Mesothelial cell of epicardium (in vitro differentiated cells): ENCODE measurements at regions not wholly inside any gene's neighbourhood (a gene's known extent, or its start where the extent isn't known, plus 50 kb on each side); places are given as distances from the start of the nearest gene placed in this dataset.

Experiments used
- DNase-seq, 2 experiments: peaks; one replicate each; pipeline ENCODE4 v3.0.0; 2021; ENCODE audit warnings: low spot score in 2 of 2; ENCODE audit not compliant: unreplicated experiment in 2 of 2
- H3K27ac Mint-ChIP-seq: 2 replicates; pipeline ENCODE4 v1.8.0; 2021; ENCODE audit warnings: mixed read lengths
- H3K27me3 Mint-ChIP-seq: 2 replicates; pipeline ENCODE4 v1.8.0; 2021; ENCODE audit warnings: low read depth, mixed read lengths
- H3K36me3 Mint-ChIP-seq: 2 replicates; pipeline ENCODE4 v1.8.0; 2021; ENCODE audit warnings: mixed read lengths
- H3K4me1 Mint-ChIP-seq: 2 replicates; pipeline ENCODE4 v1.8.0; 2021; ENCODE audit warnings: mixed read lengths
- H3K4me3 Mint-ChIP-seq: 2 replicates; pipeline ENCODE4 v1.8.0; 2021; ENCODE audit warnings: mild to moderate bottlenecking, moderate library complexity, mixed read lengths
- H3K9me3 Mint-ChIP-seq: 2 replicates; pipeline ENCODE4 v1.8.0; 2021; ENCODE audit warnings: mixed read lengths
- CTCF ChIP-seq: fragments of 200-600 bp; sonication (generic); IDR thresholded peaks from one replicate; pipeline ENCODE4 v1.5.0; 2021; ENCODE audit warnings: antibody characterized with exemption; ENCODE audit not compliant: unreplicated experiment

GRCh38 chr10:117886766-117887165, 160.0 kb downstream of the RAB11FIP2 start:
- H3K4me1 Mint-ChIP-seq: peaks cover 2% of the 10 kb centered on the region
- H3K4me3 Mint-ChIP-seq: no peak overlapping the region
- no peak for DNase-seq
- H3K27ac Mint-ChIP-seq: no peak overlapping the region
- no peaks in the 10 kb centered on the region for H3K9me3 Mint-ChIP-seq
- TF ChIP-seq CTCF: no peak
- H3K36me3 Mint-ChIP-seq: no peaks in the 10 kb centered on the region
- peaks cover 20% of the 10 kb centered on the region for H3K27me3 Mint-ChIP-seq

- TF ChIP-seq CTCF: no peak
- Mint-ChIP-seq H3K4me1 (peaks cover 4% of the 10 kb centered on the region), H3K9me3 (no peaks in the 10 kb centered on the region), H3K4me3 (no peak overlapping the region), H3K27me3 (peaks cover 33% of the 10 kb centered on the region), H3K36me3 (no peaks in the 10 kb centered on the region), H3K27ac (no peak overlapping the region)
- no peak for DNase-seq
Observed at GRCh38 chr10:117889664-117890063, 157.1 kb downstream of the RAB11FIP2 start.

GRCh38 chr10:117892681-117893220, 154.0 kb downstream of the RAB11FIP2 start:
- Mint-ChIP-seq H3K4me1 (peaks cover 2% of the 10 kb centered on the region), H3K4me3 (no peak overlapping the region), H3K27ac (no peak overlapping the region)

GRCh38 chr10:117894339-117894738, 152.4 kb downstream of the RAB11FIP2 start:
- H3K27me3 Mint-ChIP-seq: peaks cover 37% of the 10 kb centered on the region
- peaks cover 7% of the 10 kb centered on the region for H3K9me3 Mint-ChIP-seq
- DNase-seq: no peak
- no peak overlapping the region for H3K27ac Mint-ChIP-seq
- peaks cover 2% of the 10 kb centered on the region for H3K4me1 Mint-ChIP-seq
- H3K36me3 Mint-ChIP-seq: no peaks in the 10 kb centered on the region
- TF ChIP-seq CTCF: no peak
- H3K4me3 Mint-ChIP-seq: no peak overlapping the region

More at GRCh38 chr10:117892681-117893220, 154.0 kb downstream of the RAB11FIP2 start:
- Mint-ChIP-seq H3K36me3 (no peaks in the 10 kb centered on the region), H3K27me3 (peaks cover 35% of the 10 kb centered on the region), H3K9me3 (peaks cover 7% of the 10 kb centered on the region)
- DNase-seq: no peak
- no peak for TF ChIP-seq CTCF

DNA sequence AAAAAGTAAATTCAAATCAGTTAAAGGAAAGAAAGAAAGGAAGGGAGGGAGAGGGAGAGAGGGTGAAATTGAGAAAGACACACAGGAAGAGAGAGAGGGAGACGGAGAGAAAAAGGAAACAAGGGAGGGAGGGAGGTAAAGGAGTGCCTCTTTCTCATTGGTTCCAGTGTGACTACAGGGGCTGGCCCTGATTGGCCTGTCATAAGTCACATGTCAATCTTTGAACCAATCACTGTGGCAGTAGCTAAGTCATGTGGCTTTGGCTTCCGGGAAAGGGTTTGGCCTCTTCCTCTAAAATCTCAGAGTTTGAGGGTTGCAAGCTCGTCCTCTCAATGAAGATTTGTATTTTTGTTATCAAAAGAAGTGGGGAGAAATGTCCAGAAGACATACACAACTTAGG, 150.2 kb downstream of the RAB11FIP2 start:
- Mint-ChIP-seq H3K9me3 (peaks cover 7% of the 10 kb centered on the region), H3K4me1 (peaks cover 2% of the 10 kb centered on the region), H3K27ac (no peak overlapping the region), H3K4me3 (no peak overlapping the region), H3K27me3 (peaks cover 38% of the 10 kb centered on the region), H3K36me3 (no peaks in the 10 kb centered on the region)
- DNase-seq: no peak
- TF ChIP-seq CTCF: no peak
